Uterus (tissue), 2 donors: ENCODE measurements at regions not wholly inside any gene's neighbourhood (a gene's known extent, or its start where the extent isn't known, plus 50 kb on each side); places are given as distances from the start of the nearest gene placed in this dataset.

ENCODE experiments used
- POLR2A ChIP-seq, 2 donors: fragments of 450-650 bp; IDR thresholded peaks; one replicate each; pipeline ENCODE4 v1.6.1; 2016; ENCODE audit warnings: antibody characterized with exemption in 2 of 2, mild to moderate bottlenecking in 1 of 2, moderate library complexity in 1 of 2
- TF ChIP-seq, protein P1 (sequence below), 4 experiments: fragments of 200-600 bp in 2 of 4; fragments of 450-650 bp in 2 of 4; sonication (generic) in 2 of 4; IDR thresholded peaks; one replicate each; pipeline ENCODE4 v1.5.1; 2016 to 2019; ENCODE audit warnings: antibody characterized with exemption in 4 of 4, mild to moderate bottlenecking in 2 of 4, moderate library complexity in 1 of 4

- TF ChIP-seq, protein P1, sequence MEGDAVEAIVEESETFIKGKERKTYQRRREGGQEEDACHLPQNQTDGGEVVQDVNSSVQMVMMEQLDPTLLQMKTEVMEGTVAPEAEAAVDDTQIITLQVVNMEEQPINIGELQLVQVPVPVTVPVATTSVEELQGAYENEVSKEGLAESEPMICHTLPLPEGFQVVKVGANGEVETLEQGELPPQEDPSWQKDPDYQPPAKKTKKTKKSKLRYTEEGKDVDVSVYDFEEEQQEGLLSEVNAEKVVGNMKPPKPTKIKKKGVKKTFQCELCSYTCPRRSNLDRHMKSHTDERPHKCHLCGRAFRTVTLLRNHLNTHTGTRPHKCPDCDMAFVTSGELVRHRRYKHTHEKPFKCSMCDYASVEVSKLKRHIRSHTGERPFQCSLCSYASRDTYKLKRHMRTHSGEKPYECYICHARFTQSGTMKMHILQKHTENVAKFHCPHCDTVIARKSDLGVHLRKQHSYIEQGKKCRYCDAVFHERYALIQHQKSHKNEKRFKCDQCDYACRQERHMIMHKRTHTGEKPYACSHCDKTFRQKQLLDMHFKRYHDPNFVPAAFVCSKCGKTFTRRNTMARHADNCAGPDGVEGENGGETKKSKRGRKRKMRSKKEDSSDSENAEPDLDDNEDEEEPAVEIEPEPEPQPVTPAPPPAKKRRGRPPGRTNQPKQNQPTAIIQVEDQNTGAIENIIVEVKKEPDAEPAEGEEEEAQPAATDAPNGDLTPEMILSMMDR (IDR thresholded peaks at IDR 0.05): no peak
- TF ChIP-seq POLR2A (IDR thresholded peaks at IDR 0.05): no peak
Measured at GRCh38 chr1:193590102-193590501, 403.7 kb upstream of the B3GALT2 start.
